Gastroesophageal sphincter (tissue), 4 donors: ENCODE measurements at regions not wholly inside any gene's neighbourhood (a gene's known extent, or its start where the extent isn't known, plus 50 kb on each side); places are given as distances from the start of the nearest gene placed in this dataset.

Experiments
- ATAC-seq: fragments of 150-250 bp; one replicate; pipeline ENCODE4 v1.9.1; 2016; ENCODE audit warnings: mild to moderate bottlenecking, moderate library complexity
- H3K27ac ChIP-seq, 4 donors: fragments of 200-600 bp; sonication (generic) in 3 of 4; 1 replicate in 3 of 4; 2 replicates in 1 of 4; pipeline ENCODE4 v1.5.1; 2016 to 2019
- H3K27me3 ChIP-seq: fragments of 200-600 bp; sonication (generic); one replicate; pipeline ENCODE4 v1.5.1; 2019
- H3K36me3 ChIP-seq, 2 donors: fragments of 200-600 bp; sonication (generic); one replicate each; pipeline ENCODE4 v1.5.1; 2019; ENCODE audit warnings: control low read depth in 1 of 2
- H3K4me1 ChIP-seq, 3 donors: fragments of 200-600 bp; sonication (generic); 1 replicate in 2 of 3; 2 replicates in 1 of 3; pipeline ENCODE4 v1.5.1; 2016 to 2019; ENCODE audit warnings: control low read depth in 2 of 3
- H3K4me3 ChIP-seq, 2 donors: fragments of 200-600 bp; sonication (generic); one replicate each; pipeline ENCODE4 v1.5.1; 2019; ENCODE audit warnings: mild to moderate bottlenecking in 1 of 2, moderate library complexity in 1 of 2
- H3K9me3 ChIP-seq, 3 donors: fragments of 200-600 bp; sonication (generic); one replicate each; pipeline ENCODE4 v1.5.1; 2017 to 2019; ENCODE audit warnings: control low read depth in 2 of 3
- CTCF ChIP-seq, 4 experiments: fragments of 200-600 bp in 2 of 4; fragments of 450-650 bp in 2 of 4; sonication (generic) in 1 of 4; IDR thresholded peaks; one replicate each; pipeline ENCODE4 v1.5.1; 2017 to 2019; ENCODE audit warnings: antibody characterized with exemption in 4 of 4, mild to moderate bottlenecking in 2 of 4, moderate library complexity in 2 of 4
- EP300 ChIP-seq: sonication (generic); formaldehyde crosslinking; IDR thresholded peaks from one replicate; pipeline ENCODE4 v1.6.1; 2017; ENCODE audit warnings: antibody characterized with exemption, mild to moderate bottlenecking
- POLR2A ChIP-seq, 2 donors: fragments of 450-650 bp; IDR thresholded peaks; one replicate each; pipeline ENCODE4 v1.6.1; 2017; ENCODE audit warnings: antibody characterized with exemption in 2 of 2, mild to moderate bottlenecking in 2 of 2, moderate library complexity in 1 of 2
- POLR2AphosphoS5 ChIP-seq: sonication (generic); formaldehyde crosslinking; IDR thresholded peaks from one replicate; pipeline ENCODE4 v1.6.1; 2017; ENCODE audit warnings: antibody characterized with exemption
- WGBS, 2 donors: methylation state at CpG; one replicate each; pipeline ENCODE4 v1.1.5; 2018; ENCODE audit warnings: low coverage in 1 of 2; 5-methylcytosine and 5-hydroxymethylcytosine counted together

GRCh38 chr3:143203142-143203541 lies 83.6 kb downstream of the CHST2 start:
- TF ChIP-seq POLR2AphosphoS5 = no peak
- no peaks in the 10 kb centered on the region for H3K9me3 ChIP-seq
- H3K27ac ChIP-seq = no peak overlapping the region
- whole genome bisulfite sequencing, 2 donors = 32% methylated on average over 3 of the region's 3 CpGs; no CpG with 5 or more reads in 1 of the 2 donors
- no peaks in the 10 kb centered on the region for H3K36me3 ChIP-seq
- ATAC-seq = no peak
- no peaks in the 10 kb centered on the region for H3K4me1 ChIP-seq
- no peaks in the 10 kb centered on the region for H3K27me3 ChIP-seq
- H3K4me3 ChIP-seq = no peak overlapping the region

DNA sequence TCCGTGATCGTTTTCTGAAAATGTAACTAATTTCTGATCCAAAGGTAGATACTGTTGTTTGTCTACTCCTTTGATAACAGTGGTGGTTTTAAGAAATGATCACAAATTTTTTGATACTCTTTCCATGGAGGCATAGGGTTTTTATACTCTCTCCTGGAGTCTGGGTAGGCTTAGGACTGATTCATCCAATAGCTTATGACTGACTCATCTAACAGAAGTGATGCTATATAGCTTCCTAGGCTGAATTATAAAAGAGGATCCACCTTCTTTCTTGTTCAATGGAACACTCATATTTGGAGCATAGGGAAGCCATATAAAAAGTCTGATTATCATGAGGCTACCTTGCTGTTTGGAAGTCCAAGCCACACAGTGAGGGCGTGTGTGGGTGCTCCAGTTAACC lies 84.3 kb downstream of the CHST2 start:
- no peak for ATAC-seq
- H3K9me3 ChIP-seq = no peaks in the 10 kb centered on the region
- no peak overlapping the region for H3K27ac ChIP-seq
- no peaks in the 10 kb centered on the region for H3K27me3 ChIP-seq
- 96 to 97% methylated on average over 3 of the region's 3 CpGs for WGBS, 2 donors
- H3K4me1 ChIP-seq = no peaks in the 10 kb centered on the region
- TF ChIP-seq POLR2AphosphoS5 (no peak), EP300 (no peak), POLR2A (IDR thresholded peaks at IDR 0.05) (no peak), CTCF (IDR thresholded peaks at IDR 0.05) (no peak)
- no peaks in the 10 kb centered on the region for H3K36me3 ChIP-seq
- H3K4me3 ChIP-seq = no peak overlapping the region

DNA sequence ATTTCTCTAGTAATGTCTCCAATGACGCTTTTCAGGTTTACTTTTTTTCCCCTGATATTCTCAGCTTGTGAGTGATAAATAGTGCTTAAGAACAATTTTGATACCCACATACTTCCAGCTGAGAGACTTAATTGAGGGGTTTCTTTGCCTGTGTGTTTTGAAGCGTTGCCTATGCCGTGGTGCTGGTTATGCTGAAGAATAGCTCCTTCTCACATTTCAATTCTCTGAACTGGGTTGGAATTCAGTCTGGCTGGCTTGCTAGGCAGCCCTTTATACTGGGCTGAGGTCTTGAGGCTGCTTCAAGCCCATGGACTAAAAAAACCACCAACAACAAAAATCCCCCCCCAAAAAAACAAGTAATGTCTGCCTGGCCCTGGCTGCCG lies 87.4 kb downstream of the CHST2 start:
- no peak for ATAC-seq
- Histone ChIP-seq H3K27me3 (no peaks in the 10 kb centered on the region), H3K4me3 (no peak overlapping the region), H3K4me1 (no peaks in the 10 kb centered on the region), H3K36me3 (no peaks in the 10 kb centered on the region), H3K27ac (no peak overlapping the region), H3K9me3 (no peaks in the 10 kb centered on the region)
- TF ChIP-seq EP300 (no peak), POLR2A (IDR thresholded peaks at IDR 0.05) (no peak)
- 88 to 93% methylated on average over 2 of the region's 4 CpGs for WGBS, 2 donors

DNA sequence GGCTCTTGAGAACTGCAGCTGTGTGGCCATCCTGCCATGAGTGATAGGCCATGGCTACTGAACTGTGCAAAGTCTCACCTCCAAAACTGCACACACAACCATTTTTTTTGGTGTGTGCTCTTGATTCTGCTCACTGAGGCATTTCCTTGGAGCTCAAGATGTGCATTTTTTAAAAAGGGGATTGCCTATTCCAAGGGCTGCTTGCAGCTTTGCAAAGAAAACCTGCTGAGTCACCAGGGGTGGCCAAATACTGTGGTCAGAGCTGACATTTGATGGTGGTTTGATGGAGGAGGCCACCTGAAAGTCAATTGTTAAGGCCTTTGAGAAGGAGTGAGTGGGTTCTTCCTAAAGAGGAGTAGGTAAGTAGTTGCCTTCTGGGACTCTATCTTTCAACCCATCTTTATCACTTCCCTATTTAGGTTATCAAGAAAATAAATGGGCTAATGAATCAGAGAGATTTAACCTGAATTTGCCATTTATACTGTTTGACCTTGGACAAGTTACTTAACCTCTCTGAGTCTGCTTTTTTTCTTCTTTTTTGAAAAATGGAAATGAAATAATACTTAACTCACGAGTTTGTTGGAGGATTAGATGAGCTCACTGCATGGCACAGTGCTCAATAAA lies 87.9 kb downstream of the CHST2 start:
- no peaks in the 10 kb centered on the region for H3K27me3 ChIP-seq
- ATAC-seq = no peak
- H3K27ac ChIP-seq = no peak overlapping the region
- H3K4me3 ChIP-seq = no peak overlapping the region
- H3K4me1 ChIP-seq = no peaks in the 10 kb centered on the region
- 89 to 100% methylated on average over 1 of the region's 1 CpG for WGBS, 2 donors
- no peaks in the 10 kb centered on the region for H3K9me3 ChIP-seq
- H3K36me3 ChIP-seq = no peaks in the 10 kb centered on the region
- TF ChIP-seq CTCF (IDR thresholded peaks at IDR 0.05) = no peak
- TF ChIP-seq POLR2A (IDR thresholded peaks at IDR 0.05) = no peak
- no peak for TF ChIP-seq POLR2AphosphoS5
- TF ChIP-seq EP300 = no peak

DNA sequence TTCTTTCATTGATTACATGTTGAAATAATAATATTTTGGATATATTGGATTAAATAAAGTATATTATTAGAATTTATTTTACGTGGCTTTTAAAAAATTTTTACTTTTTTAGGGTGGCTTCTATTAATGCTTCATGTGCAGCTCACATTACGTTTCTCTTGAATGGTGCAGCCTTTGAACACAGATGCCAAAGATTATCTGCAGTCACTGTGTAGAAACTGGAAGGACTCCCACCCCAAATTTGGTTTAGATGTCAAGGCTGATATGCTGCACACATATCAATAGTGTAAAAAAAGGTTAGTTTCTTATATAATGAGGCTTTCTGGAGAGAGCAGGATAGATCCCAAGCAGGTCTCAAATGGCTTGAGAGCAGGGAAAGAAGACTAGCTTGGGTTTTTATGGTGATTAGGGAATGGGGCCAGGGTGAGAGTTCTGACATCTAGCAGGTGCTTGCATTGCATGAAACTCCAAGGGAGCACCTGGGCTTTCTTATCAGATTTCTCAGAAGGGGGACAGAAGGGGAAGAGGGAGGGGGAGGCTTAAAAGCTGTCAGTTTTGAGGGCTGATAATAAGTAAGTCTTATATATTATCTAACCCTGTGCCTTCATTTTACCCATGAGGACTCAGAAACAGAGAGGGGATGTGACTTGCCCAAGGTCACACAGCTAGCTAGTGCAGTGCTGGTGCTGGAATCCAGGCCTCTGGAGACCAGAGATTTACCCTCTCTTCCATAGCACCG lies 89.6 kb downstream of the CHST2 start:
- Histone ChIP-seq H3K27me3 (no peaks in the 10 kb centered on the region), H3K4me1 (no peaks in the 10 kb centered on the region), H3K36me3 (no peaks in the 10 kb centered on the region), H3K9me3 (no peaks in the 10 kb centered on the region), H3K27ac (no peak overlapping the region), H3K4me3 (no peak overlapping the region)
- ATAC-seq = no peak
- no peak for TF ChIP-seq POLR2A (IDR thresholded peaks at IDR 0.05)
- no peak for TF ChIP-seq CTCF (IDR thresholded peaks at IDR 0.05)
- TF ChIP-seq POLR2AphosphoS5 = no peak
- no peak for TF ChIP-seq EP300
- 83 to 89% methylated on average over 2 to 3 of the region's 3 CpGs for WGBS, 2 donors

DNA sequence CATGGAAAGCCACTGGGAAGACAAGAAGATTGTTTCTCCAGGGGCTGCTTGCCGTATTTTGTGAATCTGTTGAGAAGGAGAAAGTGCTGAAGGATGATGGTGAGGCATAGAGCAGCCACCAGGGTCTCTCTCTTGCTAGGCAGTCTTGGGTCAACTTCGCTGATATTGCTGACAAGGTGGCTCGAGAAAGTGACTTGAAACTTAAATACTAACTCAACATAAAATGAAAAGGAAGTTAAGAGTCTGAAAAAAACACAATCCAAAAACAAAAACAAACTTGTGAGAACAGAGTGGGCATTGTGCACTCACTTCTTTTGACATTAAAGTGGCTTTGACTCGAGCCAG lies 90.1 kb downstream of the CHST2 start:
- WGBS, 2 donors = 71 to 86% methylated on average over 2 to 4 of the region's 4 CpGs
- no peak for ATAC-seq
- no peaks in the 10 kb centered on the region for H3K36me3 ChIP-seq
- H3K9me3 ChIP-seq = no peaks in the 10 kb centered on the region
- H3K4me3 ChIP-seq = no peak overlapping the region
- no peaks in the 10 kb centered on the region for H3K4me1 ChIP-seq
- H3K27ac ChIP-seq = no peak overlapping the region
- no peak for TF ChIP-seq POLR2AphosphoS5
- no peak for TF ChIP-seq EP300
- no peak for TF ChIP-seq CTCF (IDR thresholded peaks at IDR 0.05)
- no peak for TF ChIP-seq POLR2A (IDR thresholded peaks at IDR 0.05)
- H3K27me3 ChIP-seq = no peaks in the 10 kb centered on the region
